NB4 (cell line): ENCODE measurements at regions not wholly inside any gene's neighbourhood (a gene's known extent, or its start where the extent isn't known, plus 50 kb on each side); places are given as distances from the start of the nearest gene placed in this dataset.

Experiments
- CTCF ChIP-seq: IDR thresholded peaks from one replicate; pipeline ENCODE4 v1.5.1; 2012; ENCODE audit warnings: low read depth, low read length
- MYC ChIP-seq: IDR thresholded peaks from 2 replicates; pipeline ENCODE4 v1.6.1; 2011; ENCODE audit warnings: low read depth, low read length
- POLR2A ChIP-seq: IDR thresholded peaks from 2 replicates; pipeline ENCODE4 v1.6.1; 2011; ENCODE audit warnings: mild to moderate bottlenecking; ENCODE audit not compliant: insufficient read length; ENCODE audit errors: extremely low read depth

GRCh38 chr15:31839388-31839787 is 190.9 kb upstream of the CHRNA7 start:
- TF ChIP-seq CTCF (no peak), POLR2A (no peak), MYC (no peak)
